Fibroblast of mammary gland (primary cell): ENCODE measurements at regions not wholly inside any gene's neighbourhood (a gene's known extent, or its start where the extent isn't known, plus 50 kb on each side); places are given as distances from the start of the nearest gene placed in this dataset.

ENCODE experiments used
- DNase-seq: peaks from one replicate; pipeline ENCODE4 v3.0.0-alpha.2; 2010; ENCODE audit warnings: low read depth
- H3K4me3 ChIP-seq: 2 replicates; pipeline ENCODE4 v1.5.1; 2011; ENCODE audit warnings: low read depth, mild to moderate bottlenecking, low read length, moderate library complexity; ENCODE audit not compliant: control insufficient read depth
- CTCF ChIP-seq: conservative IDR thresholded peaks from 2 replicates; pipeline ENCODE4 v1.5.1; 2011; ENCODE audit warnings: low read depth, low read length, inconsistent platforms; ENCODE audit not compliant: control insufficient read depth, insufficient read depth

- no peak overlapping the region for H3K4me3 ChIP-seq
- DNase-seq = no peak
- no peak for TF ChIP-seq CTCF
Observed at GRCh38 chr19:28987177-28987576, 225.8 kb downstream of the UQCRFS1 start.

GRCh38 chr19:28985201-28985600 lies 227.8 kb downstream of the UQCRFS1 start:
- TF ChIP-seq CTCF = no peak
- H3K4me3 ChIP-seq = no peak overlapping the region
- DNase-seq = no peak

GRCh38 chr19:28984315-28984714 lies 228.6 kb downstream of the UQCRFS1 start:
- no peak overlapping the region for H3K4me3 ChIP-seq
- no peak for TF ChIP-seq CTCF
- DNase-seq = no peak

- TF ChIP-seq CTCF = no peak
- no peak for DNase-seq
- no peak overlapping the region for H3K4me3 ChIP-seq
Observed at GRCh38 chr19:28983430-28983829, 229.5 kb downstream of the UQCRFS1 start.

- H3K4me3 ChIP-seq = no peak overlapping the region
- TF ChIP-seq CTCF = no peak
- no peak for DNase-seq
Observed at GRCh38 chr19:28981994-28982393, 231.0 kb downstream of the UQCRFS1 start.

GRCh38 chr19:28981518-28981917 lies 231.4 kb downstream of the UQCRFS1 start:
- no peak for TF ChIP-seq CTCF
- H3K4me3 ChIP-seq = no peak overlapping the region
- no peak for DNase-seq

GRCh38 chr19:28980236-28980868 lies 232.6 kb downstream of the UQCRFS1 start:
- no peak overlapping the region for H3K4me3 ChIP-seq
- TF ChIP-seq CTCF = peak; percentile 45
- DNase-seq = peak; percentile 22
